ENCODE measurements at regions not wholly inside any gene's neighbourhood (a gene's known extent, or its start where the extent isn't known, plus 50 kb on each side); places are given as distances from the start of the nearest gene placed in this dataset.

GRCh38 chr1:213572912-213573647 is 414.7 kb upstream of the PROX1 start:
- TF ChIP-seq CTCF (IDR thresholded peaks at IDR 0.05; ENCODE audit: low read depth, low read length): no peak
- DNase-seq: no peak
- Histone ChIP-seq H3K36me3 (no peaks in the 10 kb centered on the region), H3K27ac (no peak overlapping the region), H3K9me3 (ENCODE audit: severe bottlenecking) (no peaks in the 10 kb centered on the region), H3K27me3 (ENCODE audit: insufficient read depth, low read depth, severe bottlenecking) (no peaks in the 10 kb centered on the region), H3K4me3 (ENCODE audit: low read depth, low read length) (no peak overlapping the region)

- no peaks in the 10 kb centered on the region for H3K36me3 ChIP-seq
- no peak for DNase-seq
- no peak overlapping the region for H3K4me3 ChIP-seq (ENCODE audit: low read depth, low read length)
- no peak for TF ChIP-seq CTCF (IDR thresholded peaks at IDR 0.05; ENCODE audit: low read depth, low read length)
- H3K27me3 ChIP-seq (ENCODE audit: insufficient read depth, low read depth, severe bottlenecking): no peaks in the 10 kb centered on the region
- H3K9me3 ChIP-seq (ENCODE audit: severe bottlenecking): no peaks in the 10 kb centered on the region
- no peak overlapping the region for H3K27ac ChIP-seq
These were observed 414.1 kb upstream of the PROX1 start for GRCh38 chr1:213573648-213574009.

GRCh38 chr1:213582976-213583567 is 404.7 kb upstream of the PROX1 start:
- H3K27ac ChIP-seq: no peak overlapping the region
- no peak for TF ChIP-seq CTCF (IDR thresholded peaks at IDR 0.05; ENCODE audit: low read depth, low read length)
- H3K9me3 ChIP-seq (ENCODE audit: severe bottlenecking): no peaks in the 10 kb centered on the region
- H3K27me3 ChIP-seq (ENCODE audit: insufficient read depth, low read depth, severe bottlenecking): peaks cover 5% of the 10 kb centered on the region
- no peak overlapping the region for H3K4me3 ChIP-seq (ENCODE audit: low read depth, low read length)
- DNase-seq: no peak
- H3K36me3 ChIP-seq: no peaks in the 10 kb centered on the region

- no peak for DNase-seq
- Histone ChIP-seq H3K27ac (no peak overlapping the region), H3K27me3 (ENCODE audit: insufficient read depth, low read depth, severe bottlenecking) (peaks cover 4% of the 10 kb centered on the region), H3K4me3 (ENCODE audit: low read depth, low read length) (no peak overlapping the region), H3K36me3 (no peaks in the 10 kb centered on the region), H3K9me3 (ENCODE audit: severe bottlenecking) (no peaks in the 10 kb centered on the region)
- TF ChIP-seq CTCF (IDR thresholded peaks at IDR 0.05; ENCODE audit: low read depth, low read length): no peak
These were observed 403.5 kb upstream of the PROX1 start for GRCh38 chr1:213584272-213584671.

- Histone ChIP-seq H3K4me3 (ENCODE audit: low read depth, low read length) (no peak overlapping the region), H3K27ac (no peak overlapping the region), H3K36me3 (no peaks in the 10 kb centered on the region), H3K27me3 (ENCODE audit: insufficient read depth, low read depth, severe bottlenecking) (no peaks in the 10 kb centered on the region), H3K9me3 (ENCODE audit: severe bottlenecking) (no peaks in the 10 kb centered on the region)
- no peak for TF ChIP-seq CTCF (IDR thresholded peaks at IDR 0.05; ENCODE audit: low read depth, low read length)
- no peak for DNase-seq
These were observed 402.4 kb upstream of the PROX1 start for GRCh38 chr1:213585402-213585801.
